IMR-90 (cell line): ENCODE measurements at regions not wholly inside any gene's neighbourhood (a gene's known extent, or its start where the extent isn't known, plus 50 kb on each side); places are given as distances from the start of the nearest gene placed in this dataset.

Source experiments
- ATAC-seq: fragments of 200-7000 bp; cut with Tn5 transposase; 2 replicates; pipeline ENCODE4 v1.9.1; 2020; ENCODE audit warnings: low read depth, mild to moderate bottlenecking, moderate library complexity
- BruUV-seq: library from RNA; stranded (reverse); fragments of 400-500 nt; replicated peaks from 2 replicates; lab custom pipeline; 2021; lab: Mats Ljungman, UMichigan
- CTCF ChIA-PET: fragments of 300-600 bp; formaldehyde crosslinking; extraction: SDS; loops from one replicate; lab custom pipeline; 2021; ENCODE audit warnings: antibody characterized with exemption; lab: Yijun Ruan, JAX
- POLR2A ChIA-PET: fragments of 300-600 bp; sonication (Branson Sonifier 250); formaldehyde crosslinking; loops from one replicate; lab custom pipeline; 2022; ENCODE audit warnings: antibody characterized with exemption; ENCODE audit not compliant: unreplicated experiment; lab: Charles Lee
- DNase-seq: peaks from one replicate; pipeline ENCODE4 v3.0.0; 2013
- H2AFZ ChIP-seq: replicated peaks from 2 replicates; pipeline ENCODE3; 2013; ENCODE audit warnings: low read length, mild to moderate bottlenecking; ENCODE audit not compliant: poor library complexity
- H2AK5ac ChIP-seq: 2 replicates; pipeline ENCODE4 v1.6.1; 2013; ENCODE audit warnings: low read depth, low read length, inconsistent platforms
- H2AK9ac ChIP-seq: replicated peaks from 2 replicates; pipeline ENCODE3; 2013; ENCODE audit warnings: mild to moderate bottlenecking, low read depth, low read length, moderate library complexity; ENCODE audit not compliant: poor library complexity
- H2BK120ac ChIP-seq: 2 replicates; pipeline ENCODE4 v1.6.1; 2013; ENCODE audit warnings: low read depth, low read length, inconsistent platforms
- H2BK15ac ChIP-seq: 3 replicates; pipeline ENCODE4 v1.6.1; 2013; ENCODE audit warnings: low read depth, low read length, inconsistent platforms
- H2BK20ac ChIP-seq: 2 replicates; pipeline ENCODE4 v1.6.1; 2013; ENCODE audit warnings: low read depth, mild to moderate bottlenecking, inconsistent platforms, low read length, moderate library complexity
- H2BK5ac ChIP-seq: 2 replicates; pipeline ENCODE4 v1.6.1; 2013; ENCODE audit warnings: mild to moderate bottlenecking, low read depth, low read length, inconsistent platforms; ENCODE audit not compliant: poor library complexity, severe bottlenecking
- H3K14ac ChIP-seq: replicated peaks from 2 replicates; pipeline ENCODE4 v1.6.1; 2013; ENCODE audit warnings: low read depth, low read length, inconsistent platforms
- H3K18ac ChIP-seq: 2 replicates; pipeline ENCODE4 v1.6.1; 2013; ENCODE audit warnings: low read depth, low read length, control low read depth
- H3K23ac ChIP-seq: 2 replicates; pipeline ENCODE4 v1.6.1; 2013; ENCODE audit warnings: low read depth, low read length, inconsistent platforms
- H3K27ac ChIP-seq: 2 replicates; pipeline ENCODE4 v1.5.1; 2013; ENCODE audit warnings: mild to moderate bottlenecking, control low read depth, low read length; ENCODE audit not compliant: insufficient read depth
- H3K27me3 ChIP-seq: 2 replicates; pipeline ENCODE4 v1.6.1; 2013; ENCODE audit warnings: low read length; ENCODE audit not compliant: control insufficient read depth, insufficient read depth
- H3K36me3 ChIP-seq: 2 replicates; pipeline ENCODE4 v1.6.1; 2013; ENCODE audit warnings: low read length, mixed read lengths; ENCODE audit not compliant: control insufficient read depth, insufficient read depth
- H3K4ac ChIP-seq: 2 replicates; pipeline ENCODE4 v1.6.1; 2013; ENCODE audit warnings: low read depth, low read length, inconsistent platforms
- H3K4me1 ChIP-seq: 2 replicates; pipeline ENCODE4 v1.6.1; 2013; ENCODE audit warnings: low read length, mixed read lengths; ENCODE audit not compliant: control insufficient read depth, insufficient read depth
- H3K4me2 ChIP-seq: 2 replicates; pipeline ENCODE4 v1.6.1; 2013; ENCODE audit warnings: low read depth, mild to moderate bottlenecking, control low read depth, low read length, moderate library complexity
- H3K4me3 ChIP-seq: 2 replicates; pipeline ENCODE4 v1.5.1; 2013; ENCODE audit warnings: low read depth, mild to moderate bottlenecking, control low read depth, low read length, moderate library complexity; ENCODE audit not compliant: insufficient read depth
- H3K56ac ChIP-seq: 2 replicates; pipeline ENCODE4 v1.6.1; 2013; ENCODE audit warnings: low read length, inconsistent platforms; ENCODE audit not compliant: insufficient read depth; ENCODE audit errors: extremely low read depth
- H3K79me1 ChIP-seq, 2 experiments: 2 replicates each; pipeline ENCODE4 v1.6.1; 2013; ENCODE audit warnings: low read length in 2 of 2, inconsistent platforms in 1 of 2, low read depth in 1 of 2
- H3K9ac ChIP-seq: 2 replicates; pipeline ENCODE4 v1.6.1; 2013; ENCODE audit warnings: low read depth, low read length, control low read depth
- H3K9me1 ChIP-seq: 2 replicates; pipeline ENCODE4 v1.6.1; 2013; ENCODE audit warnings: low read length, inconsistent platforms; ENCODE audit not compliant: insufficient read depth
- H3K9me3 ChIP-seq: 2 replicates; pipeline ENCODE4 v1.6.1; 2013; ENCODE audit warnings: low read length; ENCODE audit not compliant: control insufficient read depth, insufficient read depth
- H4K20me1 ChIP-seq: 2 replicates; pipeline ENCODE4 v1.6.1; 2013; ENCODE audit warnings: low read length, inconsistent platforms; ENCODE audit not compliant: insufficient read depth
- H4K5ac ChIP-seq: 2 replicates; pipeline ENCODE4 v1.6.1; 2013; ENCODE audit warnings: mild to moderate bottlenecking, low read depth, low read length, control low read depth
- H4K8ac ChIP-seq, 2 experiments: 2 replicates each; pipeline ENCODE4 v1.6.1; 2013; ENCODE audit warnings: low read depth in 2 of 2, low read length in 2 of 2, control low read depth in 1 of 2, inconsistent platforms in 1 of 2
- H4K91ac ChIP-seq: 2 replicates; pipeline ENCODE4 v1.6.1; 2013; ENCODE audit warnings: low read depth, low read length, inconsistent platforms; ENCODE audit not compliant: insufficient read depth
- BHLHE40 ChIP-seq: fragments of 150-350 bp; IDR thresholded peaks from 2 replicates; pipeline ENCODE4 v1.6.1; 2016; ENCODE audit warnings: mild to moderate bottlenecking, low read depth, low read length
- CEBPB ChIP-seq: IDR thresholded peaks from 2 replicates; pipeline ENCODE4 v1.6.1; 2012; ENCODE audit warnings: low read depth, low read length, improper control_type of control experiment
- CTCF ChIP-seq: conservative IDR thresholded peaks from 2 replicates; pipeline ENCODE4 v1.5.1; 2012; ENCODE audit warnings: mild to moderate bottlenecking, low read depth, low read length, improper control_type of control experiment
- ELK1 ChIP-seq: fragments of 150-350 bp; IDR thresholded peaks from 2 replicates; pipeline ENCODE4 v1.6.1; 2016; ENCODE audit warnings: low read depth, mild to moderate bottlenecking, low read length, moderate library complexity, borderline replicate concordance
- MAZ ChIP-seq: IDR thresholded peaks from 2 replicates; pipeline ENCODE4 v1.6.1; 2012; ENCODE audit warnings: low read depth, mild to moderate bottlenecking, low read length, improper control_type of control experiment, moderate library complexity, borderline replicate concordance
- NFE2L2 ChIP-seq: fragments of 150-350 bp; IDR thresholded peaks from 2 replicates; pipeline ENCODE4 v1.6.1; 2016; ENCODE audit warnings: low read depth, mild to moderate bottlenecking, low read length
- POLR2A ChIP-seq: IDR thresholded peaks from 2 replicates; pipeline ENCODE4 v1.6.1; 2012; ENCODE audit warnings: mild to moderate bottlenecking, low read depth, low read length
- RAD21 ChIP-seq: IDR thresholded peaks from 2 replicates; pipeline ENCODE4 v1.6.1; 2012; ENCODE audit warnings: low read length, improper control_type of control experiment
- RCOR1 ChIP-seq: IDR thresholded peaks from 2 replicates; pipeline ENCODE4 v1.6.1; 2012; ENCODE audit warnings: mild to moderate bottlenecking, low read length, improper control_type of control experiment; ENCODE audit not compliant: insufficient replicate concordance
- RFX5 ChIP-seq: IDR thresholded peaks from 2 replicates; pipeline ENCODE4 v1.8.0; 2012; ENCODE audit warnings: low read depth, mild to moderate bottlenecking, low read length, moderate library complexity
- USF2 ChIP-seq: fragments of 150-350 bp; IDR thresholded peaks from 2 replicates; pipeline ENCODE4 v1.6.1; 2017; ENCODE audit warnings: mild to moderate bottlenecking, antibody characterized with exemption, low read length, low read depth
- WGBS, 2 experiments: methylation state at CpG; one replicate each; pipeline versions ENCODE4 v1.1.5 to v1.1.7; 2013; ENCODE audit warnings: missing lambda C conversion rate in 2 of 2; ENCODE audit not compliant: insufficient read length in 1 of 2; ENCODE audit errors: extremely low coverage in 2 of 2; 5-methylcytosine and 5-hydroxymethylcytosine counted together
- dilution Hi-C: fragments of 300-500 bp; cut with HindIII; formaldehyde crosslinking; loops from one replicate; pipeline ENCODE4 v1.14.3; 2018; ENCODE audit warnings: low sequenced_read_pairs; ENCODE audit not compliant: unreplicated experiment
- in situ Hi-C: fragments of 300-500 bp; cut with MboI; formaldehyde crosslinking; loops from 3 replicates; pipeline ENCODE4 v1.14.3; 2019; ENCODE audit warnings: low sequenced_read_pairs, inconsistent platforms, mixed read lengths
- intact Hi-C: fragments of 100-400 bp; cut with micrococcal nuclease; formaldehyde crosslinking; loops from 2 replicates; pipeline ENCODE4 v1.10.0; 2022

- Histone ChIP-seq H3K4me2 (no peak overlapping the region), H3K9ac (no peak overlapping the region), H3K4me1 (no peaks in the 10 kb centered on the region), H4K8ac (no peak overlapping the region), H2AK9ac (no peak overlapping the region), H2BK20ac (no peak overlapping the region), H3K36me3 (no peaks in the 10 kb centered on the region), H2BK15ac (no peak overlapping the region), H2AFZ (no peak overlapping the region), H4K91ac (no peak overlapping the region), H3K4ac (no peak overlapping the region), H3K9me3 (0 out of 2 replicates have a peak, but pooled peaks cover 2% of the 10 kb centered on the region), H3K79me1 (no peaks in the 10 kb centered on the region), H3K56ac (no peak overlapping the region), H3K14ac (no peak overlapping the region), H2BK120ac (no peak overlapping the region), H3K27ac (no peak overlapping the region), H4K20me1 (no peaks in the 10 kb centered on the region), H3K18ac (no peak overlapping the region), H4K5ac (no peak overlapping the region), H3K27me3 (no peaks in the 10 kb centered on the region), H2BK5ac (no peak overlapping the region), H3K4me3 (no peak overlapping the region), H2AK5ac (no peak overlapping the region), H3K9me1 (no peaks in the 10 kb centered on the region), H3K23ac (no peak overlapping the region)
- BruUV-seq = no TSS peak
- ChIA-PET CTCF (no interaction called here), POLR2A (no interaction called here)
- no peak for ATAC-seq
- WGBS, 2 experiments = no CpG with 5 or more reads among the region's 3 CpGs
- no peak for TF ChIP-seq MAZ
- TF ChIP-seq RAD21 = no peak
- TF ChIP-seq CTCF = no peak
- no peak for TF ChIP-seq CEBPB
- no peak for TF ChIP-seq RFX5
- no peak for TF ChIP-seq NFE2L2
- TF ChIP-seq RCOR1 = no peak
- no peak for TF ChIP-seq ELK1
- TF ChIP-seq USF2 = no peak
- TF ChIP-seq POLR2A = no peak
- no peak for TF ChIP-seq BHLHE40
- in situ Hi-C loops = no loop called here
- intact Hi-C loops = no loop called here
- DNase-seq = no peak
- dilution Hi-C loops = no loop called here
Measured at GRCh38 chr4:36549252-36549651, 267.8 kb downstream of the DTHD1 start.
